ENCODE measurements at regions not wholly inside any gene's neighbourhood (a gene's known extent, or its start where the extent isn't known, plus 50 kb on each side); places are given as distances from the start of the nearest gene placed in this dataset.

GRCh38 chr4:83981156-83981555, 445.2 kb downstream of the GPAT3 start:
- 85% methylated on average over 4 of the region's 4 CpGs for WGBS

GRCh38 chr4:83979773-83980172, 443.9 kb downstream of the GPAT3 start:
- no peak for DNase-seq (ENCODE audit: low spot score)
- no peaks in the 10 kb centered on the region for H3K4me1 ChIP-seq (ENCODE audit: control insufficient read depth in 4 of 4, insufficient read depth in 4 of 4, low read length in 3 of 4)
- H3K27ac ChIP-seq (ENCODE audit: low read depth in 1 of 2, low read length in 2 of 2) = no peak overlapping the region
- H3K36me3 ChIP-seq (ENCODE audit: control insufficient read depth in 4 of 4, insufficient read depth in 3 of 4, low read depth in 1 of 4, low read length in 3 of 4) = no peaks in the 10 kb centered on the region
- TF ChIP-seq HNF4G (IDR thresholded peaks at IDR 0.05) (no peak), RAD21 (IDR thresholded peaks at IDR 0.05) (no peak), TAF1 (conservative IDR thresholded peaks at IDR 0.05) (no peak), HNF4A (conservative IDR thresholded peaks at IDR 0.05) (no peak), FOXA1 (IDR thresholded peaks at IDR 0.05) (no peak), MAX (IDR thresholded peaks at IDR 0.05) (no peak)
- no peak overlapping the region for H3K9ac ChIP-seq (ENCODE audit: low read depth in 1 of 2, low read length in 2 of 2)
- no peaks in the 10 kb centered on the region for H3K27me3 ChIP-seq (ENCODE audit: control insufficient read depth in 4 of 4, insufficient read depth in 4 of 4, low read length in 3 of 4)
- H3K9me3 ChIP-seq (ENCODE audit: control insufficient read depth in 4 of 4, low read length in 3 of 4) = peaks cover 0 to 2% (median 0%) of the 10 kb centered on the region in 4 donors
- no peak overlapping the region for H3K4me3 ChIP-seq (ENCODE audit: low read depth in 1 of 3, low read length in 3 of 3)
- 85% methylated on average over 3 of the region's 3 CpGs for WGBS

More at GRCh38 chr4:83981156-83981555, 445.2 kb downstream of the GPAT3 start:
- TF ChIP-seq HNF4G (IDR thresholded peaks at IDR 0.05) = no peak
- TF ChIP-seq TAF1 (conservative IDR thresholded peaks at IDR 0.05) = no peak
- no peak for TF ChIP-seq RXRA (IDR thresholded peaks at IDR 0.05)
- no peak for TF ChIP-seq FOXA2 (IDR thresholded peaks at IDR 0.05)
- TF ChIP-seq JUND (IDR thresholded peaks at IDR 0.05) = no peak
- no peak for TF ChIP-seq CTCF (IDR thresholded peaks at IDR 0.05; ENCODE audit: low read depth, low read length, missing input control)
- Histone ChIP-seq H3K9ac (ENCODE audit: low read depth in 1 of 2, low read length in 2 of 2) (no peak overlapping the region), H3K36me3 (ENCODE audit: control insufficient read depth in 4 of 4, insufficient read depth in 3 of 4, low read depth in 1 of 4, low read length in 3 of 4) (no peaks in the 10 kb centered on the region), H3K4me1 (ENCODE audit: control insufficient read depth in 4 of 4, insufficient read depth in 4 of 4, low read length in 3 of 4) (no peaks in the 10 kb centered on the region), H3K9me3 (ENCODE audit: control insufficient read depth in 4 of 4, low read length in 3 of 4) (peaks cover 0 to 2% (median 0%) of the 10 kb centered on the region in 4 donors), H3K27me3 (ENCODE audit: control insufficient read depth in 4 of 4, insufficient read depth in 4 of 4, low read length in 3 of 4) (no peaks in the 10 kb centered on the region), H3K27ac (ENCODE audit: low read depth in 1 of 2, low read length in 2 of 2) (no peak overlapping the region), H3K4me3 (ENCODE audit: low read depth in 1 of 3, low read length in 3 of 3) (no peak overlapping the region)
- DNase-seq (ENCODE audit: low spot score) = no peak

- Histone ChIP-seq H3K9ac (ENCODE audit: low read depth in 1 of 2, low read length in 2 of 2) (no peak overlapping the region), H3K27ac (ENCODE audit: low read depth in 1 of 2, low read length in 2 of 2) (no peak overlapping the region), H3K9me3 (ENCODE audit: control insufficient read depth in 4 of 4, low read length in 3 of 4) (no peaks in the 10 kb centered on the region), H3K4me3 (ENCODE audit: low read depth in 1 of 3, low read length in 3 of 3) (no peak overlapping the region), H3K27me3 (ENCODE audit: control insufficient read depth in 4 of 4, insufficient read depth in 4 of 4, low read length in 3 of 4) (no peaks in the 10 kb centered on the region), H3K36me3 (ENCODE audit: control insufficient read depth in 4 of 4, insufficient read depth in 3 of 4, low read depth in 1 of 4, low read length in 3 of 4) (no peaks in the 10 kb centered on the region), H3K4me1 (ENCODE audit: control insufficient read depth in 4 of 4, insufficient read depth in 4 of 4, low read length in 3 of 4) (no peaks in the 10 kb centered on the region)
- no peak for DNase-seq (ENCODE audit: low spot score)
- TF ChIP-seq HNF4G (IDR thresholded peaks at IDR 0.05) (no peak), RAD21 (IDR thresholded peaks at IDR 0.05) (no peak), EGR1 (IDR thresholded peaks at IDR 0.05; ENCODE audit: low read depth in 2 of 2) (no peak), MAX (IDR thresholded peaks at IDR 0.05) (no peak), FOXA2 (IDR thresholded peaks at IDR 0.05) (no peak), YY1 (IDR thresholded peaks at IDR 0.05) (no peak)
- WGBS = 78% methylated on average over 1 of the region's 1 CpG
Measured at GRCh38 chr4:83974111-83974780, 438.3 kb downstream of the GPAT3 start.
